DMS79 (cell line): ENCODE measurements at regions not wholly inside any gene's neighbourhood (a gene's known extent, or its start where the extent isn't known, plus 50 kb on each side); places are given as distances from the start of the nearest gene placed in this dataset.
A peak's percentile ranks its signal among the peaks of the same experiment; 100 is the strongest.
"Not testable (repeated sequence)": the region's sequence is repeated elsewhere in the genome, so short reads cannot be mapped to it uniquely, and the experiment has no call there.

Experiments
- DNase-seq: peaks from one replicate; lab custom pipeline; 2025; lab: John Stamatoyannopoulos, UW

DNA sequence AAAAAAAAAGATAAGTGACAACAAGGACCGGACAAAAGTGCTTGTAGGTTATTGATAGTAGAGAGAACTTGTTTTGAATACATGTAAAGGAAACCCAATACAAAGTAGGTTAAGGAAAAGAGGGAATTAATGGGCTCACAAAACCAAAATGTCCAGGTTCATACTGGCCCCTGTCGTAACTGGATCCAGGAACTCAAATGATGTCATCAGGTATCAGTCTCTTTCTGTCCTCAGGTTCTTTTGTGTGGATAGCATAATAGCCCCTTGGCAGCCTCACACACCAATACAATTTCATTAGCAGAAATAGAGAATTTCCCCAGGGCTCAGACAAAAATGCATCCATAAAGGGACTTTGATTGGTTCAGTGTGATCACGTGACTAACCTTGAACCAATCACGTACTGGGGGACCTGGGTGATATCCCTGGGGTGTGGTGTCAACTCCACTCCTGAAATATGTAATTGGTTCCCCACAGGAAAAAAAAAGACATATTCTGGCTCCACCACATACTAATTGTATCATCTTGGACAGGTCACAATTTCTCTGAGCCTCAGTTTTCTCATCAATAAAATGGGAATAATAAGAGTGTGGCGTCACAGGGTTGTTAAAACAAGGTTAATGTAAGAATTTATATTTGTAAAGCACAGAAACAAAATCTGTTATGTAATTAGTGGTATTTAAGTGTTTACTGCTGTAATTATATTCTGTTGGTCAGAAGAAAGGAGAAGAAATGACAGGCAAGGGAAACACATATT, 174.8 kb downstream of the PDGFRA start:
- no peak for DNase-seq

DNA sequence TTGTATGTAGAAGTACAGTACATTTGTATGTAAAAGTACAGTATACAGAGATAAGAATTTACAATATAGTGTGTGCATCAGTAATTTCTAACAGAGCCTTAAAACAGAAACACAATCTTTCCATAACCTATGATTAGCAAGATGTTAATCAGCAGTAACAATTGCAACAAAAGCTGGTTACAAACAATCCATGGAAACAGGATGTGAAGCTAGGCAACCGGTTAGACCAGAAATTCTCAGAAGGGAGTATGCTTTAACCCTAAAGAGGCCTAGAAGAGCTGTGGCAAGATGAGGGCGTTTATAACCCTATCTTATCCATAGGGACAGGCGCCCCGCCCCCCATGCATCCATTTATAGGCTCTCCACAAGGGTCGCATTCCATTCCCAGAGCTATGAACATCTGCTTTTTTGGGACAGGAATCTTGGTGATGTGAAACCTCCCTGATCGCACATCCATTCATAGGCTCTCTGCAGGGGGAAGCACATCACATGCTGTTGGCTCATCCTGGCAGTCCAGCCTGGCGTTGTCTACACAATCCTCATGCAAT, 180.3 kb downstream of the PDGFRA start:
- DNase-seq, result not testable (repeated sequence)

DNA sequence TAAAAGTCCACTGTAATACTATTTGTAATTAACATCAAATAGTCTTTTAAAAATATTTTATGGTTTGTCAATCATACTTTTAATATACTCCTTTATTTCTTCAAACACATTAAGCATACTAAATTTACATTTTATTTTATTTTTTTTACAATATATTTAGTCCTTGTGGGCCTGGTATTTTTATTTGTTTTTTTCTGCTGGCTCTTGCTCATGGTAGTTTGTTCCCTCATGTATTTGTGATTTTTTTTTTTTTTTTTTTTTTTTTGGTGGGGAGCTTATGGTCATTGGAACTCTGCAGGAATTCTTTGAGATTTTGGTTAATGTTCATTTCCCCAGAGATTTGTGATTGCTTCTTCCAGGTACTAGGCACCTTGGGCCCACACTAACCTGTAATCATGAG, 185.5 kb downstream of the PDGFRA start:
- DNase-seq, result no peak

DNA sequence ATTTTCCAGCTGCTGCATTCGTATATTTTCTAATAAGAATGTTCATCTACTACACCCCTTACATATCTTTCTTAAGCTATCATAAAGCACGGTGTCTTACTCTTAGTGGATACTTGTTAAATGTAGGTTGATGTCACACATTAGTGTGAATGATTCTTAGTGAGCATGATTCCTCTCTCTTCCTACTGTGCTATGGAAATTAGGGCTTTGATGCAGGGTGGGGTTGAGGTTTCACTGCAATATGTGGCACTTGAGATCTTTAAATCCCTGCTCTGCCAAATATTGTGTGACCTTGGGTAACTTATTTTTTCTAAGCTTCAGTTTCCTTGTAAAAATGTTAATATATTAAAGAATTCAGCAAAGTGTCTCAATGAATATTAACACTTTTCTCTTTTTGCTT, 188.4 kb downstream of the PDGFRA start:
- DNase-seq, result no peak

DNA sequence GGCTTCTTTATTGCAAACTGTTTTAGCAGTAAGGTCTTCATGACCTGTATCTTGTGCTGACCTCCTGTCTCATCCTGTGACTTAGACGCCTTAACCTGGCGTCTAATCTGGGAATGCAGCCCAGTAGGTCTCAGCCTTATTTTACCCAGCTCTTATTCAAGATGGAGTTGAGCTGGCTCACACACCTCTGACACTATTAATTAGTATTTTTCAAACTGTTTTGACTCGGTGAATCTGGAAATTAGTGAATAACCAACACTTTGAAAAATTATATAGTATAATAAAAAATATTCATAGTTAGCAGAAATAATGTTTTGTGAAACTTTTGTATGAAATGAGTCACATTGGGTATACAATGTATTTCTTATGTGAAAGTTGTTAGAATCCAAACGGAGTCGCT, 189.4 kb downstream of the PDGFRA start:
- DNase-seq, result no peak

DNA sequence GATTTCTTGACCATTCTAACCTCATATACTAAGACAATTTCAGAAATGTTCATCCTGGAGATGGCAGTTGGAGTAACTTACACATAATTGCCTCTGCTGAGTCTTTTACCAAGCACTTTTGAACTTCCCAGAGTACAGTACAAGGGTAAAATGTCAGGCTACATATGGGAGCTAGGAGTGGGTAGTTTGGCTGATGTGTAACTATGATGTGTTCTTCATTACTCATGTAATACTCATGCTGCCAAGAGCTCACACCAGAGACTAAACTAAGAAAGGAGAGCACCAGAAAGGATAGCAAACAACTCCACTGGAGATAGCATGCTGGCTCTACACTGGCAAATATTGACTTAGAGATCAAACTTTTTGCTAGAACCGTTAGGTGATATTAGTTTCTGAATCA, 194.0 kb downstream of the PDGFRA start:
- DNase-seq, result no peak

DNA sequence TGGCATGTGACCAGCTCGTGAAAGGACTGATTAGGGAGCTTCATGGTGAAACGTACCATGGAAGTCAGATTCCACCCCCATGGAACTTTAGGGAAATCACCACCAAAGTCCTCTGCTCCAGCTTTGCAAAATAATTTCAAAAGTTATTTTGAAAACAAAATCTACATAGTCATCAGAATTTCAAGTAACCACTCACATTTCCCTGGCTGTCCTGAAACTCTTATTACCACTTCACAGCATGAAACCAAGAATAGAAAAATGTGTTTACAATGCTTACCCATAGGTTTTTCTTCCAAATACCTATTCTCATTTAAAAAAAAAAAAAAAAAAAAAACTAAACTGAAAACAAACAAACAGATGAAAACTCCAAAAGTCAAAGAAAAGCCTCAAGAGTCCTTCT, 198.7 kb downstream of the PDGFRA start:
- DNase-seq, result no peak

DNA sequence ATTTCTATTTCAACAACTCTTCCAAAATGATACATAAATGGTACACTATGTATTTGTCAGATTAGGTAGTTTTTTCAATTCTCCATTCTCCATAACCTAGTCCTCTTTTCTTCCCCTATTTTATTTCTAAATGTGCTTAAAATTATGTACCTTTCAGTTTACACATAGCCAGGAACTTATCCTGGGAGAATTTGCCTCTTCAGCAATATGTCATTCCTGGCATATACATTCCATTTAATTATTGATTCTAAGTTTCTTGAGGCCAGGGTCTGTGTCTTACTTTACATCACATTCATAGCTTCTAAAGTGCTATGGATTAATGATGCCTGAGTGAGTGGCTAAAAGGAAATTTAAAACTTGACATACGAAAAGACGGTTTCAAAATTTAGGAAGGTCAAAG, 199.8 kb downstream of the PDGFRA start:
- no peak for DNase-seq

DNA sequence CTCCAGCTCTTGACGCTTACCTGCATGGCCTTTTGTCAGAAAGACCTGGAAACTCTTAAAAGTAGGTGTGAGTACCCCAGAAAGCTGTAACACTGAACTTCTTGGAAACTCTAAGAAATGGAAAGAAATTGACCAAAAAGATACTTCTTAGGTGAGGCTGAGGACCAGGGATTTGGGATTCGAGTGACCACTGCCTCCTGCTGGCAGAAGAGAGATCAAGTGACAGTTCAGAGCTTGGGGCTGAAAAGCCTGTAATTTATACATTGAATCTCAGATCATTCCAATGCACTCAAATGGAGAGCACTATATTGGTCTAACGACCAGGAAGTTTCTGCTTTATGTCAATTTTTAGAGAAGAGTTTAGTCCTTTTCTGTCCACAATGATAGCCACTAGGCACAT, 204.6 kb downstream of the PDGFRA start:
- no peak for DNase-seq

DNA sequence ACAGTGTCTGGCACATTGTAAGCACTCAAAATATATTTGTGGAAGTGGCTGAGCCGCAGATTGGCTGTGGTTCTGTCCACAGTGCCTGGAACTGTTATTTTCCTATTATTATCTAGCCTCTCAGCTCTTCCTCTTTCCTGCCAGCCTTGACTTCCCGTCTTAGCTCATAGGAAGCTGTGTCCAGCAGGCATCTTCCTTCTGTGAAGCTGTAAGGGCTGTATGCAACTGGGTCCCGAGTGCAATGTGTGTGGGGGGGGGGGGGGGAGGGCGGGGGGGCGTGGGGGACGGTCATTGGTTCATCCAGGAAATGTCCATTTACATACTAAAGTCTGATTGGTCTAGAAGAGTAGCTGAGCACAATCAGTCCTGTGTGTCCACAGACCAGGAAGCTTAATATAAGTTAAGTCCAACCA, 210.7 kb downstream of the PDGFRA start:
- no peak for DNase-seq

DNA sequence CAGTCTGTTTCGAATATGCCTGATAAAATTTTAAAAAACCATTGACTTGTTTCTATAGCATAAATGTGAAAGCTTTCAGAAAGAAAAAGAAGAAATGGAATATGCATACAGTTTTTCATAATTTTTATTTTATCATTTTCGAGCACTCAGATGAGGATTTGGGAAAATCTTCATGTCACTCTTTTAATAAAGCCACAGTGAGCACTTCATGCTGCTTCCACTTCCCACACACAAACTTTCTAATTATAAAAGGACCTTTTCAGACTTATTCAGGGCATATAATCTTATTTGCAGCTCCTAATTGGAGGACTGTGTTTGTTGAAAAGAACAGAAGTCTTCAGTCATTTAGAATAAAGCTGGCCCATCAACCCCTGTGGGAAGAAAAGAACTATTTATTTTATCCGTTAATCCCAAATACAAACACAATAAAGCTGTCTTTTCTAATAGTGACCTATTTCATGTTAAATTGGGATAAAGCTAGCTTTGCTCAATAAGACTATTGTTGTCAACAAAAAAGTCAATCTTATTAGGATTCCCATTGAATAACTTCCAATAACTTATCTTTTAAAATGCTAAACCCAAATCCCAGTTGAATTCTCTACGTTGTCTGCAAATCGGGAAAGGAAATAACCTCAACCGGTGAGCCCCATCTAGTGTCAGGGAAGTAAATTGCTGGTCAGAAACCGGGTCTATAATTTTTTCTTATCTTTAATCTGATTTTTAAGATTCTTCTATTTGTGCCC, 211.5 kb downstream of the PDGFRA start:
- no peak for DNase-seq

DNA sequence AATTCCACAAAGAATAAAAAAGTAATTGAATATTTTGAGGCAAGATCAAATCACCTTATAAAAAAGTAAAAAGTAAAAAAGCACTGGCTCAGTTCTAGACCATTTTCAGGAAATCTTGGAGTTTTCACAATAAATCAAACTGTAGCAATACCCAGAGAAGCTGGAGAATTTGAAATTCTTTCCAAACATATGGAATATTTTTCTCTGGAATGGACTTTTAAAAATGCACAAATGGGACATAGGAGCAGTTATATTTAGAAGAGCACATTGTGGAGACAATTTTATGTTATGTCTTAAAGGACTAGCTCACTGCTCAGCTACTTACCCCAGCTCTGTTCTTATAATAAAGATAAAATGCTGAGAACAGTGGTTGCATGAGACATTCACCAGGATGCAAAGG, 211.9 kb upstream of the KIT start:
- no peak for DNase-seq

DNA sequence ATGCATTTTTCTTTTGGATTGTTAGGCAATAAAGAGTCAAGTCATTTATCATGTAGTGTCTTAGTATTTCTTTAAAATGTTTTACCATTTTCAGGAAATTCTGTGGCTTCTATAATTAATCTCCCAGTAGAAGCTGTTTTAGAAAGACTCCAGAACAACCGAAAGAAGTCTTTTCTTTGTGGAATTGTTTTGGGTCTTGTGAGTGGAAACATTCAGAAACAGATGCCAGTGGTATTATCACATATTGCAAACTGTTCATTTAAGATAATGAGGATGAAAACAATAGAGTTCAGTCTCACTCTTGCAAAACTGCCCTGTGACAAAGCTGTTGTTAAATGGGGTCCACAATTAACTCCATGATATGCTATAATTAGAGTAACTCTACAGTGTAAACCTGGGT, 211.2 kb upstream of the KIT start:
- no peak for DNase-seq

DNA sequence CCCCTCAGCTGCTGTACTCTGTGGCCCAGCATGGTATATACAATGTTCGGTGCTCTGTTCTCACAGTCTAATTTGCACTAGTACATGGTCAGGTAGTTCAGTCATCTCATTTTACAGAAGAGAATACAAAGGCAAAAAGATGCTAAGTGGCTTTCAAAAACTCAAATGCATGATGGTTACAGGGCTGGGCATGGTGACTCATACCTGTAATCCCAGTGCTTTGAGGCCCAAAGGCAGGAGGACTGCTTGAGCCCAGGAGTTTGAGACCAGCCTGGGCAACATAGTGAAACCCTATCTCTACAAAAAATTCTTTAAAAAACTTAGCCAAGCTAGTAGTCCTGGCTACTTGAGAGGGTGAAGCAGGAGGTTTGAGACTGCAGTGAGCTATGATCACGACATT, 210.5 kb upstream of the KIT start:
- DNase-seq, result no peak

DNA sequence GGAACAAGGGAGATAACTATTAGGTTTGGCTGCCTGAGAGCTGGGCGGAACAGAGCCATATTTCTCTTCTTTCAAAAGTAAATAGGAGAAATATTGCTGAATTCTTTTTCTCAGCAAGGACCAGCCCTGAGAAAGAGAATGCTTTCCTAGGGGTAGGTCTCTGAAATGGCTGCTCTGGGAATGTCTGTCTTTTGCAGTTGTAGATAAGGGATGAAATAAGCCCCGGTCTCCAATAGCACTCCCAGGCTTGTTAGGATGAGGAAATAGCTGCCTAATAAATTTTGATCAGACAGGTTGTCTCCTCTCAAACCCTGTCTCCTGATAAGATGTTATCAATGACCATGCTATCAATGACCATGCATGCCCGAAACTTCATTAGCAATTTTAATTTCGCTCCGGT, 207.8 kb upstream of the KIT start:
- DNase-seq, result no peak

DNA sequence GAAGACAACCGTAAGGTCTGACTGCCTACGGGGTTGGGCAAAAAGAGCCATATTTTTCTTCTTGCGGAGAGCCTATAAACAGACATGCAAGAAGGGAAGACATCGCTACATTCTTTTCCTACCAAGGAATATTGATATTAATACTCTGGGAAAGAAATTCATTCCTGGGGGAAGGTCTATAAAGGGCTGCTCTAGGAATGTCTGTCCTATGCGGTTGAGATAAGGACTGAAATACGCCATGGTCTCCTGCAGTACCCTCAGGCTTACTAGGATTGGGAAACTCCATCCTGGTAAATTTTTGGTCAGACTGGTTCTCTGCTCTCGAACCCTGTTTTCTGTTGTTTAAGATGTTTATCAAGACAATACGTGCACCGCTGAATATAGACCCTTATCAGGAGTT, 190.8 kb upstream of the KIT start:
- DNase-seq, result not testable (repeated sequence)

DNA sequence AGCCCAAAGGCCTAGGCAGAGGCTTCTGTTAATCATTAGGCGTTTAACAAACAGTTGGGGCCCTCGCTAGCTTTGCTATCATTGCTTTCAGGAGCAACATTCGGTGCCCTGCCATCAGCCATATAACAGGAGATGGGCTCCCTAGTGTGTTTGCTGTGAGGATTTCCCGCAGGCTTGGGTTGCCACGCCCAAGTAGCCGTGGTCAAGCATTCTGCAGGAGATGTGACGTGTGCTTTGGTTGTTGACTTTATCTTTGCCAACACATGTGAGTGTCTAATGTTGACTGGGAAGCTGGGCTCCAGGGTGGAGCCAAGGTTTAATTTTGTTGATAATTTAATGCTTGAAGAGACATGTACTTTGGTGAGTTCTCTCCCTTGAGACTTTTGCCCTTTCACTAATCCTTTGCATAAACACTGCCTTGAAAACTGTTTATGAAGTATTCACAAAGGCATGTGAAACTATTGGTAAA, 184.6 kb upstream of the KIT start:
- DNase-seq, result no peak

DNA sequence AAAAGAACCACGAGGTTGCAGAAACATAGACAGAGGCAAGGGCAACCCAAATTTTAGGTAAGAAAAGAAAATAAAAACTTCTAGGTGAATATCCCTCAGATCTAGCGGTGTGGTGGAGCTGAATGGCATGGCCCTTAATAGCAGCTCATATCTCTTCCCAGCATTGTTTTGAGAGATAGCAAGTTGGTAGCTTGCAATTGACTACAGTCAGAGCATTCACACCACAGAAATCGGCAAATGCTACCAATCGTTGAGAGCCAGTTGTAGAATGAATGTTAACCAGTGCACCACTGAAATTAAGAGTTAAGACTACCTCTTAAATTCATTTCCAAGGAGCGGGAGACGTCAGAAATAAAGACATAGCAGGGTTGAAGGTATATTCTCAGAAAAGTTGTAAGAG, 184.0 kb upstream of the KIT start:
- DNase-seq, result no peak

DNA sequence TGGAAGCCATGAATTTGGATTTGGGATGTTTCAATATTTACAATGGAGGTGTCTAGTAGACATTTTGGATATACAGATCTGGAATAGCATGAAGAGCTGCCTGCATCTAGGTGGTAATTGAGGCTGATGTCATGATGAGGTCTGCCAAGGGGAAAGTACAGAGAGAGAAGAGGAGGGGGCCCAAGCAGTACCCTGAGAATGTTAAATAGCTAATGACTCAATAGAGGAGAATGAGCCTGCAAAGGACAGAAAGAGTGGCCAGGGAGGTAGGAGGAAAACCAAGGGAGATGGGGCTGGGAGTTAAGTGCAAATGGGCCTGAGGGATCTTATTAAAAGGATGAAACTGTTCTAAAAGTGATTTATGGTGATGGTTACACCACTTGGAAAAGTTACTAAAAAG, 182.2 kb upstream of the KIT start:
- DNase-seq, result no peak

DNA sequence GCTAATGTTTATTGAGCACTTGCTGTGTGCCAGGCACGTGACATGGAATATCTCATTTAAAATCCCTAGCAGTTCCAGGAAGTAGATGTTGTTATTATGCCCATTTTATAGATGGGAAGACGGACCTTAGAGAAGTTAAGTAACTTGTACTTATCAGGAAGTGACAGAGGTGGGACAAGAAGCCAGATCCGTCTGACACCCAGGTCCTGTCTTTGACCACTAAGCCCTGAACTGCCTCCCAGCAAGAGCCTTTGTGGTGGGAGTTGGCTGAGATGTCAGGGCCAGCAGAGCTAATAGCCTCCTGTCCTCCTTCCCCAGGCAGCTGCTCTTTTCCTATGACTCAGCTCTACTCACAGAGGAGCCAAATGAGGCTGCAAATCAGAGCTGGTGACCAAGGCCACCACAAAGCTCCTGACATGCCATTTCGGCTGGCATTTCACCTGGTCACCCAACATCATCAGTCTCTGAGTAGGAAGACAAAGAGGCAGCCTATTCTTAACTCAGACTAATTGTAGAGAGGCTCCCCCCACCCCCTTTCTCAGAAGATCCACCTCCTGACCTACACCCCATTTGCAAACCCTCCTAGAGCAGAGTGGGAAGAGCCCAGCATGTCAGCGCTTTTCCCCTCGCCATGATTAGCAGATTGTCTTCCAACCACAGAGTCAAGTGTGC, 175.1 kb upstream of the KIT start:
- DNase-seq, result no peak

DNA sequence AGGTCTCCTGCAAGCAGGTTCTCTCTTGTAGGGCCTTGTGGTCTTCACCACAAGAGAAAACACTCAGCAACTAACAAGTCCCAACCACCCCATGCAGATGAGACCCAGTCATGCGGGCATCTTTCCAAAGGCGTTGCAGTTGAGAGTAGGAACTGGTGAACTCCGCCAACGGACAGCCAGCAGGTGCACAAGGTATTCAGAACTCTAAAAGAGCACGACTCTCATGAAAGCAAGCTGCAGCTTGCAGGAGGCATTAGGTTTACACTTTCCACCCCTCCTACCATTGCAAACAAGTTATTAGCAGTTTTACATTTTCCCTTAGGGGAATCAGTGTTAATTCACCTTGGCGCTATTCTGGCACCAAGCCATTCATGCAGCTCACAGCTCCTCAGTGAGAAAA, 173.4 kb upstream of the KIT start:
- peak; percentile 97 for DNase-seq

DNA sequence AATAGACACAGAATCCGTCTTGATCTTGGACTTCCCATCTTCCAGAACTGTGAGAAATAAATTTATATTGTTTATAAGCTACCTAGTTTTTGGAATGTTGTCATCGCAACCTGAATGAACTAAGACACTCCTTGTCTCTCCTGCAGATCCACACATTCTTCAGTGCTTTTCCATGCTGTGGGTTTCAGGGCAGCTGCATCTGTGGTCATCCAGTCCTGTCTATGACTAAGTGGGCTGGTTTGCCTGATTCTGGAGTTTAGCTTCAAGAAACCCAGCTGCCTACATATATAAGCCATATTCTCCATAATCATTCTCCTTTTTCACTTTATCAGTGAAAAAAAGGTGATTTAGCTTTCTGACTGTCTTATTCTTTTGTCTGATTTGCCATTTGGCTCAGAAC, 170.3 kb upstream of the KIT start:
- no peak for DNase-seq

DNA sequence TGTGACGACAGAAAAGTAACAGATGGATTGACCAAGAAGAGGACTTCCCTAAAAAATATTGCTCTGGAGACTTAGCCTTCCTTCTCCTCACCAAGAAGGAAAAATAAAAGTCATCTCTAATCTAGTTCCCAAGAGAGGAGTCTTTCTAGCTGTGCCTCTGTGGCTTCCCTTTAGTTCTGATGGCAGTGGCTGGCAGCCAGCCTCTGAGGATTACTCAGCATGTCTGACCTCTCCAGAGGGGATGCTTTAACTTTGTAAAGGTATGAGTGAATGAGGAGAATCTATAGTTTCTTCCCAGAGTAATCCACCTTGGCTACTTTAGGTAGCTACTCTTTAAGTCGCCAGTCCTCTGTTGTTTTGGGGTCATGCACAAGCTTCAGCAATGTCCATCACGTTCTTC, 163.9 kb upstream of the KIT start:
- no peak for DNase-seq
